ENCODE measurements at regions not wholly inside any gene's neighbourhood (a gene's known extent, or its start where the extent isn't known, plus 50 kb on each side); places are given as distances from the start of the nearest gene placed in this dataset.

DNA sequence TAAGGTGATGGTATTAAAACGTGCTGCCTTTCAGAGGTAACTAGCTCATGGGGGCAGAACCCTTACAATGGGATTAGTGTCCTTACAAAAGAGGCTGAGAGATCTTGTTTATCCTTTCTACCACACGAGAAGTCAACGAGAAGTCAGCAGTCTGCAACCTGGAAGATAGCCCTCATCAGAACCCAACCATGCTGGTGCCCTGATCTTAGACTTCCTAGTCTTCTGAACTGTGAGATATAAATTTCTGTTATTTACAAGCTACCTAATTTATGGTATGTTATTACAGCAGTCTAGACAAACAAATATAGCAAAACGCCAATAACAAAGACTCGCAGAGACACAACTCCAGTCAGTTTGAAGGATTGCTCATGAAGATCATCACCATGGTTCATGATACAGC, 157.5 kb upstream of the TMEM106B start:
- H2BK5ac ChIP-seq (ENCODE audit: low read depth, low read length, poor library complexity, severe bottlenecking), result no peak overlapping the region
- H2AFZ ChIP-seq (replicated peaks; ENCODE audit: low read length, poor library complexity), result no peak overlapping the region
- H3K79me1 ChIP-seq (ENCODE audit: low read depth in 1 of 2, low read length in 2 of 2), result no peaks in the 10 kb centered on the region
- no peaks in the 10 kb centered on the region for H3K36me3 ChIP-seq (ENCODE audit: control insufficient read depth, insufficient read depth, low read length)
- H3K4me3 ChIP-seq (ENCODE audit: insufficient read depth, low read depth, low read length), result no peak overlapping the region
- H3K27ac ChIP-seq (ENCODE audit: insufficient read depth, low read length), result no peak overlapping the region
- in situ Hi-C loops (cut with MboI; ENCODE audit: low sequenced_read_pairs), result loop anchor here (25.0 kb wide), 2 partner anchors 434 to 616 kb away; no protein-coding TSS in a partner anchor
- no peak overlapping the region for H3K23ac ChIP-seq (ENCODE audit: low read depth, low read length)
- peaks cover 5% of the 10 kb centered on the region for H3K4me1 ChIP-seq (ENCODE audit: control insufficient read depth, insufficient read depth, low read length)
- H3K4ac ChIP-seq (ENCODE audit: low read depth, low read length), result no peak overlapping the region
- WGBS, 2 experiments (ENCODE audit: extremely low coverage in 2 of 2, insufficient read length in 1 of 2), result no CpG with 5 or more reads among the region's 5 CpGs
- no peak overlapping the region for H4K5ac ChIP-seq (ENCODE audit: low read depth, low read length)
- BruUV-seq (replicated peaks), result no TSS peak
- no peaks in the 10 kb centered on the region; the same call in 1 of the 2 replicates for H3K9me1 ChIP-seq (ENCODE audit: insufficient read depth, low read length)
- peaks cover 12% of the 10 kb centered on the region for H3K9me3 ChIP-seq (ENCODE audit: control insufficient read depth, insufficient read depth, low read length)
- no peak overlapping the region for H4K91ac ChIP-seq (ENCODE audit: insufficient read depth, low read depth, low read length)
- H3K56ac ChIP-seq (ENCODE audit: extremely low read depth, insufficient read depth, low read length), result no peak overlapping the region
- H3K4me2 ChIP-seq (ENCODE audit: low read depth, low read length), result no peak overlapping the region
- no peak overlapping the region for H2AK9ac ChIP-seq (replicated peaks; ENCODE audit: low read depth, low read length, poor library complexity)
- no peak overlapping the region; the same call in 1 of the 2 replicates for H3K18ac ChIP-seq (ENCODE audit: low read depth, low read length)
- no peaks in the 10 kb centered on the region for H4K20me1 ChIP-seq (ENCODE audit: insufficient read depth, low read length)
- H3K27me3 ChIP-seq (ENCODE audit: control insufficient read depth, insufficient read depth, low read length), result no peaks in the 10 kb centered on the region
- H3K14ac ChIP-seq (replicated peaks; ENCODE audit: low read depth, low read length), result 0 out of 2 replicates have a peak overlapping the region, but pooled peaks have one; percentile 19
- H2BK15ac ChIP-seq (ENCODE audit: low read depth, low read length), result peak overlapping the region; percentile 58; the same call in 1 of the 3 replicates
- POLR2A ChIA-PET (ENCODE audit: unreplicated experiment), result no interaction called here
- DNase-seq, result no peak
- intact Hi-C loops (cut with micrococcal nuclease), result no loop called here
- dilution Hi-C loops (cut with HindIII; ENCODE audit: low sequenced_read_pairs, unreplicated experiment), result no loop called here
- ATAC-seq (ENCODE audit: low read depth), result no peak
- H4K8ac ChIP-seq (ENCODE audit: low read depth in 2 of 2, low read length in 2 of 2), result no peak overlapping the region
- CTCF ChIA-PET, result no interaction called here
- no peak overlapping the region for H3K9ac ChIP-seq (ENCODE audit: low read depth, low read length)
- peak overlapping the region; percentile 39; the same call in 1 of the 2 replicates for H2BK120ac ChIP-seq (ENCODE audit: low read depth, low read length)
- TF ChIP-seq MAFK (IDR thresholded peaks at IDR 0.05; ENCODE audit: low read depth, low read length) (no peak), CEBPB (IDR thresholded peaks at IDR 0.05; ENCODE audit: low read depth, low read length) (no peak), RAD21 (IDR thresholded peaks at IDR 0.05; ENCODE audit: low read length) (no peak), SMC3 (IDR thresholded peaks at IDR 0.05; ENCODE audit: low read depth, low read length) (no peak), NFE2L2 (IDR thresholded peaks at IDR 0.05; ENCODE audit: low read depth, low read length) (no peak), FOS (IDR thresholded peaks at IDR 0.05; ENCODE audit: low read depth, low read length) (no peak), RFX5 (IDR thresholded peaks at IDR 0.05; ENCODE audit: low read depth, low read length) (no peak)
- H2AK5ac ChIP-seq (ENCODE audit: low read depth, low read length), result 0 out of 2 replicates have a peak overlapping the region, but pooled peaks have one; percentile 12
- no peak overlapping the region; the same call in 1 of the 2 replicates for H2BK20ac ChIP-seq (ENCODE audit: low read depth, low read length)
